K562 (cell line): ENCODE measurements at regions not wholly inside any gene's neighbourhood (a gene's known extent, or its start where the extent isn't known, plus 50 kb on each side); places are given as distances from the start of the nearest gene placed in this dataset.

Source experiments
- ATF3 ChIP-seq, 2 experiments: fragments of 450-650 bp in 1 of 2; sonication (generic) in 1 of 2; formaldehyde crosslinking in 1 of 2; IDR thresholded peaks in 1 of 2; conservative IDR thresholded peaks in 1 of 2; 2 replicates each; pipeline versions ENCODE4 v1.6.1 to v1.8.1; 2016 to 2023; ENCODE audit warnings: mild to moderate bottlenecking in 2 of 2, moderate library complexity in 2 of 2, inconsistent platforms in 1 of 2, missing genetic modification reagents in 1 of 2
- CREM ChIP-seq: IDR thresholded peaks from 2 replicates; pipeline ENCODE4 v1.6.1; 2014; ENCODE audit warnings: antibody characterized with exemption, low read depth
- CSDE1 ChIP-seq, 2 experiments: fragments of 450-650 bp; IDR thresholded peaks; 2 replicates each; pipeline ENCODE4 v1.6.1; 2016; ENCODE audit warnings: mild to moderate bottlenecking in 1 of 2
- CTCF ChIP-seq, 3 experiments: IDR thresholded peaks in 2 of 3; conservative IDR thresholded peaks in 1 of 3; 2 replicates each; pipeline ENCODE4 v1.5.1; 2011 to 2012; ENCODE audit warnings: low read length in 3 of 3, mild to moderate bottlenecking in 3 of 3, control low read depth in 2 of 3, improper control_type of control experiment in 1 of 3, inconsistent platforms in 1 of 3, low read depth in 1 of 3, mixed read lengths in 1 of 3, moderate library complexity in 1 of 3; ENCODE audit not compliant: insufficient read depth in 2 of 3
- E2F1 ChIP-seq: sonication (generic); formaldehyde crosslinking; IDR thresholded peaks from 2 replicates; pipeline ENCODE4 v1.8.1; 2023; ENCODE audit warnings: mild to moderate bottlenecking, missing genetic modification reagents, moderate library complexity
- EZH2 ChIP-seq: IDR thresholded peaks from 2 replicates; pipeline ENCODE4 v1.6.1; 2012; ENCODE audit warnings: low read depth, mild to moderate bottlenecking, inconsistent platforms, low read length, borderline replicate concordance
- ILK ChIP-seq: fragments of 450-650 bp; IDR thresholded peaks from 2 replicates; pipeline ENCODE4 v1.6.1; 2016; ENCODE audit warnings: missing genetic modification characterization, low read depth, mild to moderate bottlenecking, missing compliant biosample characterization, moderate library complexity, borderline replicate concordance
- MYC ChIP-seq, 2 experiments: fragments of 250-450 bp in 1 of 2; sonication (Bioruptor Pico) in 1 of 2; IDR thresholded peaks; 2 replicates each; pipeline versions ENCODE4 v1.5.1 to v1.6.1; 2012 to 2021; ENCODE audit warnings: low read depth in 2 of 2, borderline replicate concordance in 1 of 2, improper control_type of control experiment in 1 of 2, low read length in 1 of 2, mild to moderate bottlenecking in 1 of 2, moderate library complexity in 1 of 2
- NFYB ChIP-seq: IDR thresholded peaks from 2 replicates; pipeline ENCODE4 v1.6.1; 2011; ENCODE audit warnings: mild to moderate bottlenecking, moderate library complexity; ENCODE audit not compliant: insufficient read length; ENCODE audit errors: extremely low read depth
- SIN3A ChIP-seq, 2 experiments: fragments of 150-350 bp in 1 of 2; IDR thresholded peaks; 2 replicates each; pipeline ENCODE4 v1.6.1; 2011 to 2016; ENCODE audit warnings: borderline replicate concordance in 2 of 2, low read depth in 2 of 2, low read length in 2 of 2, mild to moderate bottlenecking in 2 of 2, moderate library complexity in 2 of 2; ENCODE audit not compliant: control insufficient read depth in 1 of 2
- ZBTB26 ChIP-seq: fragments of 450-650 bp; formaldehyde crosslinking; IDR thresholded peaks from 2 replicates; pipeline ENCODE4 v1.4.0; 2022; ENCODE audit warnings: missing genetic modification characterization
- ZBTB33 ChIP-seq: sonication (generic); formaldehyde crosslinking; IDR thresholded peaks from 2 replicates; pipeline ENCODE4 v1.8.1; 2023; ENCODE audit warnings: mild to moderate bottlenecking, missing genetic modification reagents
- ZFX ChIP-seq: sonication (generic); formaldehyde crosslinking; IDR thresholded peaks from 2 replicates; pipeline ENCODE4 v1.8.0; 2022; ENCODE audit warnings: mild to moderate bottlenecking, missing genetic modification reagents, moderate library complexity
- ZNF143 ChIP-seq: sonication (generic); formaldehyde crosslinking; IDR thresholded peaks from 2 replicates; pipeline ENCODE4 v1.9.0; 2022; ENCODE audit warnings: mild to moderate bottlenecking, missing genetic modification reagents

- no peak for TF ChIP-seq EZH2
- no peak for TF ChIP-seq ILK (tag)
- TF ChIP-seq ZBTB33, result no peak
- no peak for TF ChIP-seq ZFX (CRISPR knock-in tag)
- TF ChIP-seq ZNF143 (CRISPR knock-in tag), result no peak
- no peak for TF ChIP-seq SIN3A (IDR thresholded peaks at IDR 0.05; ENCODE audit: borderline replicate concordance in 2 of 2, control insufficient read depth in 1 of 2, low read depth in 2 of 2, low read length in 2 of 2)
- TF ChIP-seq NFYB, result no peak
- no peak for TF ChIP-seq CREM
- TF ChIP-seq E2F1 (CRISPR knock-in tag), result no peak
- no peak for TF ChIP-seq ATF3 (IDR thresholded peaks at IDR 0.05)
- no peak for TF ChIP-seq ATF3 (CRISPR knock-in tag; conservative IDR thresholded peaks at IDR 0.05)
- no peak for TF ChIP-seq CSDE1 (IDR thresholded peaks at IDR 0.05)
- TF ChIP-seq MYC (IDR thresholded peaks at IDR 0.05; ENCODE audit: low read depth, low read length), result no peak
- TF ChIP-seq MYC (CRISPR knock-in tag; IDR thresholded peaks at IDR 0.05; ENCODE audit: borderline replicate concordance, low read depth), result no peak
- no peak for TF ChIP-seq CTCF (IDR thresholded peaks at IDR 0.05 in 2 of 3, conservative IDR thresholded peaks at IDR 0.05 in 1 of 3; ENCODE audit: insufficient read depth in 2 of 3, low read depth in 1 of 3, low read length in 3 of 3)
- no peak for TF ChIP-seq ZBTB26 (CRISPR knock-in tag)
These were observed 255.3 kb downstream of the SYK start for GRCh38 chr9:91056917-91057316.
